ENCODE measurements at regions not wholly inside any gene's neighbourhood (a gene's known extent, or its start where the extent isn't known, plus 50 kb on each side); places are given as distances from the start of the nearest gene placed in this dataset.

- no peak for ATAC-seq
These were observed 99.9 kb upstream of the CHST15 start for GRCh38 chr10:124193309-124193696.

More at GRCh38 chr10:124193309-124193696, 99.9 kb upstream of the CHST15 start:
- Histone ChIP-seq H3F3A (replicated peaks; ENCODE audit: low read depth) (0 out of 2 replicates have a peak, but pooled peaks cover 3% of the 10 kb centered on the region), H4K20me1 (replicated peaks; ENCODE audit: insufficient read depth) (no peaks in the 10 kb centered on the region), H3K79me2 (replicated peaks; ENCODE audit: insufficient read depth) (no peaks in the 10 kb centered on the region), H3K4me2 (no peak overlapping the region), H3K4me3 (no peak overlapping the region), H3K4me1 (ENCODE audit: insufficient read depth) (no peaks in the 10 kb centered on the region), H3K36me3 (ENCODE audit: insufficient read depth) (no peaks in the 10 kb centered on the region), H3K9me2 (ENCODE audit: insufficient read depth) (no peaks in the 10 kb centered on the region), H2AFZ (no peak overlapping the region; the same call in 1 of the 2 replicates), H3K27ac (ENCODE audit: low read depth) (no peak overlapping the region), H3K27me3 (ENCODE audit: insufficient read depth) (no peaks in the 10 kb centered on the region)
- H3K27me3 Mint-ChIP-seq (ENCODE audit: insufficient read depth, low read depth, poor library complexity): peaks cover 9% of the 10 kb centered on the region
- no peaks in the 10 kb centered on the region; the same call in 2 of the 3 replicates for H3K36me3 Mint-ChIP-seq (ENCODE audit: low read depth)
- peaks cover 5% of the 10 kb centered on the region; the same call in 1 of the 3 replicates for H3K4me1 Mint-ChIP-seq
- H3K27ac Mint-ChIP-seq: no peak overlapping the region
- TF ChIP-seq CTCF (conservative IDR thresholded peaks at IDR 0.05; ENCODE audit: low read depth in 2 of 2): no peak
- no peak for TF ChIP-seq NANOG (IDR thresholded peaks at IDR 0.05; ENCODE audit: borderline replicate concordance)
- TF ChIP-seq ETS1 (IDR thresholded peaks at IDR 0.05): no peak
- TF ChIP-seq EZH2phosphoT487 (IDR thresholded peaks at IDR 0.05; ENCODE audit: unreplicated experiment): no peak
- TF ChIP-seq, protein P1, sequence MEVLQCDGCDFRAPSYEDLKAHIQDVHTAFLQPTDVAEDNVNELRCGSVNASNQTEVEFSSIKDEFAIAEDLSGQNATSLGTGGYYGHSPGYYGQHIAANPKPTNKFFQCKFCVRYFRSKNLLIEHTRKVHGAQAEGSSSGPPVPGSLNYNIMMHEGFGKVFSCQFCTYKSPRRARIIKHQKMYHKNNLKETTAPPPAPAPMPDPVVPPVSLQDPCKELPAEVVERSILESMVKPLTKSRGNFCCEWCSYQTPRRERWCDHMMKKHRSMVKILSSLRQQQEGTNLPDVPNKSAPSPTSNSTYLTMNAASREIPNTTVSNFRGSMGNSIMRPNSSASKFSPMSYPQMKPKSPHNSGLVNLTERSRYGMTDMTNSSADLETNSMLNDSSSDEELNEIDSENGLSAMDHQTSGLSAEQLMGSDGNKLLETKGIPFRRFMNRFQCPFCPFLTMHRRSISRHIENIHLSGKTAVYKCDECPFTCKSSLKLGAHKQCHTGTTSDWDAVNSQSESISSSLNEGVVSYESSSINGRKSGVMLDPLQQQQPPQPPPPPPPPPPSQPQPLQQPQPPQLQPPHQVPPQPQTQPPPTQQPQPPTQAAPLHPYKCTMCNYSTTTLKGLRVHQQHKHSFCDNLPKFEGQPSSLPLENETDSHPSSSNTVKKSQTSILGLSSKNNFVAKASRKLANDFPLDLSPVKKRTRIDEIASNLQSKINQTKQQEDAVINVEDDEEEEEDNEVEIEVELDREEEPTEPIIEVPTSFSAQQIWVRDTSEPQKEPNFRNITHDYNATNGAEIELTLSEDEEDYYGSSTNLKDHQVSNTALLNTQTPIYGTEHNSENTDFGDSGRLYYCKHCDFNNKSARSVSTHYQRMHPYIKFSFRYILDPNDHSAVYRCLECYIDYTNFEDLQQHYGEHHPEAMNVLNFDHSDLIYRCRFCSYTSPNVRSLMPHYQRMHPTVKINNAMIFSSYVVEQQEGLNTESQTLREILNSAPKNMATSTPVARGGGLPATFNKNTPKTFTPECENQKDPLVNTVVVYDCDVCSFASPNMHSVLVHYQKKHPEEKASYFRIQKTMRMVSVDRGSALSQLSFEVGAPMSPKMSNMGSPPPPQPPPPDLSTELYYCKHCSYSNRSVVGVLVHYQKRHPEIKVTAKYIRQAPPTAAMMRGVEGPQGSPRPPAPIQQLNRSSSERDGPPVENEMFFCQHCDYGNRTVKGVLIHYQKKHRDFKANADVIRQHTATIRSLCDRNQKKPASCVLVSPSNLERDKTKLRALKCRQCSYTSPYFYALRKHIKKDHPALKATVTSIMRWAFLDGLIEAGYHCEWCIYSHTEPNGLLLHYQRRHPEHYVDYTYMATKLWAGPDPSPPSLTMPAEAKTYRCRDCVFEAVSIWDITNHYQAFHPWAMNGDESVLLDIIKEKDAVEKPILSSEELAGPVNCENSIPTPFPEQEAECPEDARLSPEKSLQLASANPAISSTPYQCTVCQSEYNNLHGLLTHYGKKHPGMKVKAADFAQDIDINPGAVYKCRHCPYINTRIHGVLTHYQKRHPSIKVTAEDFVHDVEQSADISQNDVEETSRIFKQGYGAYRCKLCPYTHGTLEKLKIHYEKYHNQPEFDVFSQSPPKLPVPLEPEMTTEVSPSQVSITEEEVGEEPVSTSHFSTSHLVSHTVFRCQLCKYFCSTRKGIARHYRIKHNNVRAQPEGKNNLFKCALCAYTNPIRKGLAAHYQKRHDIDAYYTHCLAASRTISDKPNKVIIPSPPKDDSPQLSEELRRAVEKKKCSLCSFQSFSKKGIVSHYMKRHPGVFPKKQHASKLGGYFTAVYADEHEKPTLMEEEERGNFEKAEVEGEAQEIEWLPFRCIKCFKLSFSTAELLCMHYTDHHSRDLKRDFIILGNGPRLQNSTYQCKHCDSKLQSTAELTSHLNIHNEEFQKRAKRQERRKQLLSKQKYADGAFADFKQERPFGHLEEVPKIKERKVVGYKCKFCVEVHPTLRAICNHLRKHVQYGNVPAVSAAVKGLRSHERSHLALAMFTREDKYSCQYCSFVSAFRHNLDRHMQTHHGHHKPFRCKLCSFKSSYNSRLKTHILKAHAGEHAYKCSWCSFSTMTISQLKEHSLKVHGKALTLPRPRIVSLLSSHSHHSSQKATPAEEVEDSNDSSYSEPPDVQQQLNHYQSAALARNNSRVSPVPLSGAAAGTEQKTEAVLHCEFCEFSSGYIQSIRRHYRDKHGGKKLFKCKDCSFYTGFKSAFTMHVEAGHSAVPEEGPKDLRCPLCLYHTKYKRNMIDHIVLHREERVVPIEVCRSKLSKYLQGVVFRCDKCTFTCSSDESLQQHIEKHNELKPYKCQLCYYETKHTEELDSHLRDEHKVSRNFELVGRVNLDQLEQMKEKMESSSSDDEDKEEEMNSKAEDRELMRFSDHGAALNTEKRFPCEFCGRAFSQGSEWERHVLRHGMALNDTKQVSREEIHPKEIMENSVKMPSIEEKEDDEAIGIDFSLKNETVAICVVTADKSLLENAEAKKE (CRISPR knock-in tag; IDR thresholded peaks at IDR 0.05): no peak
- no peak for TF ChIP-seq CREB1 (CRISPR knock-in tag; IDR thresholded peaks at IDR 0.05; ENCODE audit: low read depth)
- H3K4me3 Mint-ChIP-seq: no peak overlapping the region
- H3K9me3 Mint-ChIP-seq: no peaks in the 10 kb centered on the region; the same call in 2 of the 3 replicates
- DNase-seq (ENCODE audit: low spot score): no peak
